Activated T-helper 2 cell treated with anti-CD3 and anti-CD28 coated beads, Interferon-gamma antibody, Interleukin-2, Interleukin-4, amounts not matched to agents 10 μg/mL and 5 μg/mL and 100 μg/mL, durations not matched to agents 14 hours and 24 hours and 36 hours (primary cell): ENCODE measurements at regions not wholly inside any gene's neighbourhood (a gene's known extent, or its start where the extent isn't known, plus 50 kb on each side); places are given as distances from the start of the nearest gene placed in this dataset.
"Not testable (repeated sequence)": the region's sequence is repeated elsewhere in the genome, so short reads cannot be mapped to it uniquely, and the experiment has no call there.

Source experiments
- DNase-seq: peaks from one replicate; pipeline ENCODE4 v3.0.0; 2021; ENCODE audit warnings: low spot score
- H3K27ac Mint-ChIP-seq: one replicate; pipeline ENCODE4 v1.8.0; 2021; ENCODE audit warnings: mixed read lengths
- H3K27me3 Mint-ChIP-seq: one replicate; pipeline ENCODE4 v1.8.0; 2021; ENCODE audit warnings: low read depth, mixed read lengths
- H3K36me3 Mint-ChIP-seq: one replicate; pipeline ENCODE4 v1.8.0; 2021; ENCODE audit warnings: low read depth, mixed read lengths
- H3K4me1 Mint-ChIP-seq: one replicate; pipeline ENCODE4 v1.8.0; 2021; ENCODE audit warnings: low read depth, mixed read lengths
- H3K4me3 Mint-ChIP-seq: one replicate; pipeline ENCODE4 v1.8.0; 2021; ENCODE audit warnings: low read depth, mild to moderate bottlenecking, moderate library complexity, mixed read lengths
- H3K9me3 Mint-ChIP-seq: one replicate; pipeline ENCODE4 v1.8.0; 2021; ENCODE audit warnings: mixed read lengths
- intact Hi-C: fragments of 100-400 bp; cut with micrococcal nuclease; formaldehyde crosslinking; loops from one replicate; pipeline ENCODE4 v1.15.1; 2023

GRCh38 chr3:10688548-10689172 is 127.4 kb upstream of the SLC6A11 start:
- Mint-ChIP-seq H3K9me3 (no peaks in the 10 kb centered on the region), H3K36me3 (no peaks in the 10 kb centered on the region), H3K4me1 (no peaks in the 10 kb centered on the region), H3K4me3 (no peak overlapping the region), H3K27me3 (peaks cover 4% of the 10 kb centered on the region), H3K27ac (no peak overlapping the region)
- intact Hi-C loops: no loop called here
- no peak for DNase-seq

- no peaks in the 10 kb centered on the region for H3K9me3 Mint-ChIP-seq
- no peak overlapping the region for H3K4me3 Mint-ChIP-seq
- H3K36me3 Mint-ChIP-seq: no peaks in the 10 kb centered on the region
- H3K27me3 Mint-ChIP-seq: peaks cover 9% of the 10 kb centered on the region
- H3K27ac Mint-ChIP-seq: no peak overlapping the region
- intact Hi-C loops: no loop called here
- no peaks in the 10 kb centered on the region for H3K4me1 Mint-ChIP-seq
- no peak for DNase-seq
Measured at GRCh38 chr3:10692039-10692622, 123.9 kb upstream of the SLC6A11 start.

GRCh38 chr3:10693457-10693856 is 122.6 kb upstream of the SLC6A11 start:
- no peak for DNase-seq
- no peak overlapping the region for H3K27ac Mint-ChIP-seq
- intact Hi-C loops: no loop called here
- no peaks in the 10 kb centered on the region for H3K36me3 Mint-ChIP-seq
- peaks cover 8% of the 10 kb centered on the region for H3K27me3 Mint-ChIP-seq
- H3K4me1 Mint-ChIP-seq: no peaks in the 10 kb centered on the region
- H3K4me3 Mint-ChIP-seq: no peak overlapping the region
- no peaks in the 10 kb centered on the region for H3K9me3 Mint-ChIP-seq

GRCh38 chr3:10694179-10694578 is 121.8 kb upstream of the SLC6A11 start:
- no peak for DNase-seq
- intact Hi-C loops: no loop called here
- Mint-ChIP-seq H3K4me3 (no peak overlapping the region), H3K9me3 (no peaks in the 10 kb centered on the region), H3K27me3 (peaks cover 11% of the 10 kb centered on the region), H3K36me3 (no peaks in the 10 kb centered on the region), H3K27ac (no peak overlapping the region), H3K4me1 (no peaks in the 10 kb centered on the region)

GRCh38 chr3:10695186-10695585 is 120.8 kb upstream of the SLC6A11 start:
- H3K9me3 Mint-ChIP-seq, DNase-seq, intact Hi-C loops, H3K4me1 Mint-ChIP-seq, H3K27ac Mint-ChIP-seq, H3K4me3 Mint-ChIP-seq, H3K36me3 Mint-ChIP-seq: not testable (repeated sequence)
- H3K27me3 Mint-ChIP-seq: peaks cover 15% of the 10 kb centered on the region

GRCh38 chr3:10695595-10696285 is 120.3 kb upstream of the SLC6A11 start:
- Mint-ChIP-seq H3K4me3 (no peak overlapping the region), H3K27ac (no peak overlapping the region), H3K36me3 (no peaks in the 10 kb centered on the region), H3K9me3 (no peaks in the 10 kb centered on the region), H3K27me3 (peaks cover 16% of the 10 kb centered on the region), H3K4me1 (no peaks in the 10 kb centered on the region)
- intact Hi-C loops: no loop called here
- no peak for DNase-seq

- H3K27ac Mint-ChIP-seq: no peak overlapping the region
- intact Hi-C loops: no loop called here
- H3K4me3 Mint-ChIP-seq: no peak overlapping the region
- H3K27me3 Mint-ChIP-seq: peaks cover 19% of the 10 kb centered on the region
- H3K4me1 Mint-ChIP-seq: no peaks in the 10 kb centered on the region
- H3K36me3 Mint-ChIP-seq: no peaks in the 10 kb centered on the region
- DNase-seq: no peak
- no peaks in the 10 kb centered on the region for H3K9me3 Mint-ChIP-seq
Measured at GRCh38 chr3:10697918-10698317, 118.1 kb upstream of the SLC6A11 start.

- peaks cover 40% of the 10 kb centered on the region for H3K27me3 Mint-ChIP-seq
- H3K36me3 Mint-ChIP-seq: no peaks in the 10 kb centered on the region
- no peaks in the 10 kb centered on the region for H3K4me1 Mint-ChIP-seq
- H3K4me3 Mint-ChIP-seq: no peak overlapping the region
- DNase-seq: no peak
- no peaks in the 10 kb centered on the region for H3K9me3 Mint-ChIP-seq
- intact Hi-C loops: no loop called here
- no peak overlapping the region for H3K27ac Mint-ChIP-seq
Measured at GRCh38 chr3:10700821-10701220, 115.2 kb upstream of the SLC6A11 start.

GRCh38 chr3:10702961-10703740 is 112.9 kb upstream of the SLC6A11 start:
- intact Hi-C loops: no loop called here
- H3K27me3 Mint-ChIP-seq: peaks cover 55% of the 10 kb centered on the region
- no peaks in the 10 kb centered on the region for H3K36me3 Mint-ChIP-seq
- H3K4me1 Mint-ChIP-seq: no peaks in the 10 kb centered on the region
- H3K9me3 Mint-ChIP-seq: no peaks in the 10 kb centered on the region
- no peak for DNase-seq
- no peak overlapping the region for H3K4me3 Mint-ChIP-seq
- no peak overlapping the region for H3K27ac Mint-ChIP-seq

GRCh38 chr3:10703875-10704274 is 112.2 kb upstream of the SLC6A11 start:
- peaks cover 61% of the 10 kb centered on the region for H3K27me3 Mint-ChIP-seq
- no peaks in the 10 kb centered on the region for H3K36me3 Mint-ChIP-seq
- H3K9me3 Mint-ChIP-seq: no peaks in the 10 kb centered on the region
- H3K27ac Mint-ChIP-seq: no peak overlapping the region
- no peak overlapping the region for H3K4me3 Mint-ChIP-seq
- H3K4me1 Mint-ChIP-seq: no peaks in the 10 kb centered on the region
- no peak for DNase-seq
- intact Hi-C loops: no loop called here

GRCh38 chr3:10706156-10706739 is 109.8 kb upstream of the SLC6A11 start:
- intact Hi-C loops: no loop called here
- no peak for DNase-seq
- Mint-ChIP-seq H3K9me3 (no peaks in the 10 kb centered on the region), H3K4me1 (no peaks in the 10 kb centered on the region), H3K27ac (no peak overlapping the region), H3K27me3 (peaks cover 66% of the 10 kb centered on the region), H3K36me3 (no peaks in the 10 kb centered on the region), H3K4me3 (no peak overlapping the region)

GRCh38 chr3:10706740-10707399 is 109.2 kb upstream of the SLC6A11 start:
- Mint-ChIP-seq H3K27me3 (peaks cover 64% of the 10 kb centered on the region), H3K36me3 (no peaks in the 10 kb centered on the region), H3K4me3 (no peak overlapping the region), H3K4me1 (no peaks in the 10 kb centered on the region), H3K27ac (no peak overlapping the region), H3K9me3 (no peaks in the 10 kb centered on the region)
- no peak for DNase-seq
- intact Hi-C loops: no loop called here
